KG1 (cell line): ENCODE measurements at regions not wholly inside any gene's neighbourhood (a gene's known extent, or its start where the extent isn't known, plus 50 kb on each side); places are given as distances from the start of the nearest gene placed in this dataset.
"Not testable (repeated sequence)": the region's sequence is repeated elsewhere in the genome, so short reads cannot be mapped to it uniquely, and the experiment has no call there.

Source experiments
- DNase-seq: peaks from one replicate; lab custom pipeline; 2025; lab: John Stamatoyannopoulos, UW

DNA sequence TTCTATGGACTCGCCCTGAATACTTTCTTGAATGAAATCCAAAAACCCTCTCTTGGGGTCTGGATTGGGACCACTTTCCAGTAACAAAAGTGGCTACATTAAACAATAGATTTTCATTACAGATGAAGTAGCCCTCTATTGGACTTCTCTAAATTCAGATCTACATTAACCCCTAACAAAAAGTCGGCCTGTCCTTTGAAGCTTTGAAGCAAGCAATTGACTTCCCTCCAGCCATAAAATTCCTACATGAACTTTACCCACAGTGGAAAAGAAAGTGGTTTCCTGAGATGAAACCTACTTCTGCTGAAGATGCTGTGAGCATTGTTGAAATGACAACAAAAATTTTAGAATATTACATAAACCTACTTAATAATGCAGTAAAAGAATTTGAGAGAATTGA, 967.1 kb upstream of the ROBO1 start:
- DNase-seq = no peak

DNA sequence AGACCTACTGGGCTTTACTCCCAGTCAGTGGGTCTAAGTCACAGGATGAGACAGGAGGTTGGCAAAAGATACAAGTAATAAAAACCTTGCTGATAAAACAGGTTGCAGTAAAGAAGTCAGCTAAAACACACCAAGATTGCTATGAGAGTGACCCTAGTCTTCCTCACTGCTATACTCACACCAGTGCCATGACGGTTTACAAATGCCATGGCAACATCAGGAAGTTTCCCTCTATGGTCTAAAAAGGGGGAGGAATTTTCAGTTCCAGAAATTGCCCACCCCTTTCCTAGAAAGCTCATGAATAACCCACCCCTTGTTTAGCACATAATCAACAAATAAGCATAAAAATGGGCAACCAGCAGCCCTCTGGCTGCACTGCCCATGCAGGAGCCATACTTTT, 966.7 kb upstream of the ROBO1 start:
- DNase-seq = no peak

DNA sequence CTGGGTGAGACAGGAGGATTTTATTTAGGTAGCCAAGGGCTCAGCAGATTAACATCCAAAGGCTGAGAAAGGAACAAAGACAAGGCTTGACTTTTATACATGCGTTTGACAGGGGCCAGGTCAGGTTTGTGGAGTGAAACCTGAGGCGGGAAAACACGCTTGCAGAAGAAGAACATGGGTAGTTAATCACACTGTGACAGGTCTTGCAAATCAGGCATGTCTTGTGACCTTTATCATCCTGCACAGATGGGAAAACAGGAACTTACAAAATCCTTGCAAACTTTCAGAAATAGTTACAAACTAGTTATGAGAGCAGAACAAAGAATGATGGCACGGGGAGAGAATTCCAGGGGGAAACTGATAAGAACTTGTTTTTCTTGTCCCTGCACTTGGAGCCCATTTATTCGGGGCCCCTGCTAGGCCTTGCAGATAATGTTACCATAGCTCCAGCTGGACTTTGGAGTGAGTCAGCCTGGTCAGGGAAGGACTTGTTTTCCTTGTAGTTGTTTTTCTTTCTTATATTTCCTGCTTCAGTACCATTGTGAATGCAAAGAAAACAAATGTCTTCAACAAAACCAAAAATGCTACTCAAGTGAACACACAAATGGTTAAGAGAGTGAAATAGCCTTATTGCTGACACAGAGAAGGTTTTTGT, 965.9 kb upstream of the ROBO1 start:
- no peak for DNase-seq

DNA sequence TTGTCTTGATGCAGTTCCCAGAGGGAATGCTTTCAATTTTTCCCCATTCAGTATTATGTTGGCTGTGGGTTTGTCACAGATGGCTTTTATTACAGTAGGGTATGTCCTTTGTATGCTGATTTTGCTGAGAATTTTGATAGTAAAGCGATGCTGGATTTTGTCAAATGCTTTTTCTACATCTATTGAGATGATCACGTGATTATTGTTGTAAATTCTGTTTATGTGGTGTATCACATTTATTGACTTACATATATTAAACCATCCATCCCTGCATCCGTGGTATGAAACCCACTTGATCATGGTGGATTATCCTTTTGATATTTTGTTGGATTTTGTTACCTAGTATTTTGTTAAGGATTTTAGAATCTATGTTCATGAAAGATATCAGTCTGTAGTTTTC, 959.8 kb upstream of the ROBO1 start:
- DNase-seq = not testable (repeated sequence)

DNA sequence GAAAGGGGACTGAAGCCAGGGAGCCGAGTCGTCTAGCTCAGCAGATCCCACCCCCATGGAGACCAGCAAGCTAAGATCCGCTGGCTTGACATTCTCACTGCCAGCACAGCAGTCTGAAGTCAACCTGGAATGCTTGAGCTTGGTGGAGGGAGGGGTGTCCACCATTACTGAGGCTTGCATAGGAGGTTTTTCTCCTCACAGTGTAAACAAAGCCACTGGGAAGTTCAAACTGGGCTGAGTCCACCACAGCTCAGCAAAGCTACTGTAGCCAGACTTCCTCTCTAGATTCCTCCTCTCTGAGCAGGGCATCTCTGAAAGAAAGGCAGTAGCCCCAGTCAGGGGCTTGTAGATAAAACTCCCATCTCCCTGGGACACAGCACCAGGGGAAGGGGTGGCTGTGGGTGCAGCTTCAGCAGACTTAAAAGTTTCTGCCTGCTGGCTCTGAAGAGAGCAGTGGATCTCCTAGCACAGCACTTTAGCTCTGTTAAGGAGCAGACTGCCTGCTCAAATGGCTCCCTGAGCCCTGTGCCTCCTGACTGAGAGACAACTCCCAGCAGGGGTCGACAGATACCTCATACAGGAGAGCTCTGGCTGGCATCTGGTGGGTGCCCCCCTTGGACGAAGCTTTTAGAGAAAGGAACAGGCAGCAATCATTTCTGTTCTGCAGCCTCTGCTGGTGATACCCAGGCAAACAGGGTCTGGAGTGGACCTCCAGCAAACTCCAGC, 942.0 kb upstream of the ROBO1 start:
- not testable (repeated sequence) for DNase-seq

DNA sequence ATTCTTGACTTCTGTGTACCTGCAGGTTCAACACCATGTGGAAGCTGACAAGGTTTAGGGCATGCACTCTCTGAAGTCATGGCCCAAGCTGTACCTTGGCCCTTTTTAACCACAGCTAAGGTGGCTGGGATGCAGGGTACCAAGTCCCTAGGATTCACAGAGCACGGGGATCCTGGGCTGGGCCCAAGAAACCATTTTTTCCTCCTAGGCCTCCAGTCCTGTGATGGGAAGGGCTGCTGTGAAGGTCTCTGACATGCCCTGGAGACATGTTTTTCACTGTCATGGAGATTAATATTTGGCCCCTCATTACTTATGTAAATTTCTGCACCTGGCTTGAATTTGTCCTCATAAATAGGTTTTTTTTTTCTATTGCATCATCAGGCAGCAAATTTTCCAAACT, 937.5 kb upstream of the ROBO1 start:
- no peak for DNase-seq

DNA sequence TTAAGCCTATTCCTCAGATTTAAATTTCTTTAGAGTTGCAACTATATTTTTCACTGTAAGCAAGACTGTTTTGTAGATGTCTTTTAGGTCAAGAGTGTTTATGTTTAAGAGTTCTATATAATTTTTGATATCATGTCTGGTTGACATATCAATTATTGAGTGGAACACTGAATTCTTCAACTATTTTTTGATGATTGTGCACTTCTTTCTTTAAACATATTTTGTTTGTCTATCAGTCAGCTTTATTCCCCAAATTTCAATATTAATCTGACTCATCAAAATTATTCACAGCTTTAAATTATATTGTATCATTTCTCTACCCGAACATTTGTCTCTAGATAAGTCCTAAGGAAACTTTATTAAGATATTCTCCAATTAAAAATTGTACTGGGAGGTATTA, 933.6 kb upstream of the ROBO1 start:
- DNase-seq = no peak

DNA sequence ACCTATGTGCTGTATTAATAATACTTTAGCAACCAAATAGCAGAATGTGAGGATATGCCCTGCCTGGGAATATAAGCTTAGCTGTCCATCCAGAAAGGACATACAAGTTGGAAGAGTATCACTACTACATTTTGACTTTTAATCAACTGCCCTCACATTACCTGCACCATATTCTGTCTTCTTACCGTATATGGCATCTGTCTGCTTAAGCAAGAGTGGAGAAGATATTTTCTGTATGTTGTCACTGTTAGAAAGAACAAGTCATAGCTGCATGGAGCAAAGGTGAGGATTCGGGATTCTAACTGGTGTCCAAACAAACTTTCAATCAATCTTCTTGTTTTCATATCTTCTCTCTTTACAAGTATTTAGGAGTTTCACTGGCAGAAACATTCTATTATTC, 929.5 kb upstream of the ROBO1 start:
- no peak for DNase-seq

DNA sequence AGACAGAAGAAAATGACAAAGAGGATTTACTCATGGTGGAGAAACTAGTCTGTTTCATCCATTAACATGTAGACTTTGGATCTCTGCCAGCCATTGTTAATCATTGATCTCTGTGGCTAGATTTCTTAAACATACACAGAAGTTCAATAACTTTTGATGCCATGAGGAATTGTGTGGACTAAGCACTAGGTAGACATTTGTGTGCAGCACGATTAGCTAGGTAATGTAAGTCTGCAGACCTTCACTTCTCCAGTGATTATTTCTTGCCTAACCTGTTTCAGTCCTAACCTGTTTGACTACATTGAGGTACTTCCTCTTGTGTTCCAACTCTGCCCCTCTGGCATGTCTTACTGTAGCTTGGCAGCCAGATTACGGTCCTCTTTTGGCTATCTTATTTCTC, 928.5 kb upstream of the ROBO1 start:
- DNase-seq = no peak

DNA sequence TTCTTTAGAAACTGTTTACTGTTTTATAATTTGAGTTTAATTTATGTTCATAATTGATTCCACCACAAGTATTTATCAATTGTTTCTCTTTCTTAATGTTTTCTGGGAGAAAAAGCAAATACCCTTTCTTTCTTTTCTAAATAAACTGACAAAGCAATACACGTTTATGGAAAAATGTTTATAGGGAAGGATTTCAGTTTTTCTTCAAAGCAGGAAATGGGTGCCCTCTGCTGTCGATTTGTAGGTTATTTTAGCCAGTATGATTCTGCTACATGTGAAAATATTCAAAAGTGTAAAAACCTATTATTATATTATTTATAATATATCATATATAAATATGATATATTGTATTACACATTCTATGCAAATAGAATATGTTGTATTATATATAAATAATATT, 921.0 kb upstream of the ROBO1 start:
- DNase-seq = no peak

DNA sequence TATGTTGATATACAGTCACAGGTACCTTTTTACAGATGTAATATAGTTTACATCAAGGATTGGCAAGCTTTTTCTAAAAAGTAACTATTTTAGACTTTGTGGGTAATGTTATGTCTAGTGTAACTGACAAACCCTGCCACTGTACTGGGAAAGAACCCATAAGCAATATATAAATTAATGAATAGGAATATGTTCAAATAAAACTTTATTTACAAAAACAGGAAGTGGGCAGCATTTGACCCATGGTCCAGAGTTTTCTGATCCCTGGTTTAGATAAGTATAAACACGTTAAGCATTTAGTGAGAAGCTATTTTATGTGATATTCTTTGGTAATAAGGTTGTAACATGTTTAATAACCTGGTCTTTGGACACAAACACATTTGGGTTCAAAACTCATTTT, 915.2 kb upstream of the ROBO1 start:
- no peak for DNase-seq

DNA sequence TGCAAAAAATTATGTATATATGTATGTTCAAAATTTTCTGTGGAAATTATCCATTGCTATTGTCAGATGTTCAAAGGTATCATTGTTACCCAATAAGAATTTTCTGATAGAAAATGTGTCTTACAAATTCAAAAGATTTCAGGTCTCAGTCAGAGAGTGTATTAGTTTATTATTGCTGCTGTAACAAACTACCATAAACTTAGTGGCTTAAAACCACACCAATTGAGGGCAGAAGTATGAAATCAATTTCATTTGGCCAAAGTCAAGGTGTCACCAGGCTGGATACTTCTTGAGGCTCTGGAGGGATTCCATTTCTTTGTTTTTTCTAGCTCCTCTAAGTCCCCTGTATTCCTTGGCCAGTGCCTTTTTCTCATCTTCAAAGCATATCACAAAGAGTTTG, 914.4 kb upstream of the ROBO1 start:
- DNase-seq = no peak

DNA sequence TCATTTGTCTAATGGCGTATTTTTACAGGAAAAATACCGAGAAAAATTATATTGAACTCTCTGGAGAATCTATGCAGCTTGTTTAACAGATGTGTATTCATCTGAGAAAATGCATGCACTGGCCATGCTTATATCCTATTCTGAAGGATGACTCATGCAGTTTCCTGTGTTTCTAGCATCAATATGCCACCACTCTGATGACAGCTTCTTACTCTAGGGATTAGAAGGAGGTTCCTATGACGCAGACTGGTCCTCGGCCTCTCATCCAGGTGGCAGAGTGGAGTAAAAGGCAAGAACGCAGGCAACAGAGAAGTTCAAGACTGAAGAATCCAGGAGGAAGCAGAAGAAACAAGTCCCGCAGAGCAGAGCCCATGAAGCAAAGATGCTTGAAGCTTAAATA, 910.0 kb upstream of the ROBO1 start:
- DNase-seq = no peak

DNA sequence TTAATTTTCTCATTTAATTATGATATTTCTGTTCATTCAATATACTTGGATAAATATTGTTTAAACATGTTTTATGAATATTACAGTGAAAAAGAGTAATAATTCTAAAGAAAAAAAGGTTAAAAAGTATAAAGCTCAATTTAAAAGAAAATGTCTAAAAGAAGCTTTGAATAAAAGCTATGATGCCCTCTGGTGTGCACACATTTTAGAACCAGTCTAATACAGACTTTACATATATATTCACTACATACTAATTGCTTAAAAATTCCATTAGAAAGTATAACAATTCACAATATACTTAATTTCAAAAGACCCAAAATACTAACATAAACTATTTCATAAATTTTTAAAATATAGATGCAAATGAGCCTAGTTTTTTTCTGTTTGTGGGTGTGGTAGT, 909.1 kb upstream of the ROBO1 start:
- DNase-seq = no peak

DNA sequence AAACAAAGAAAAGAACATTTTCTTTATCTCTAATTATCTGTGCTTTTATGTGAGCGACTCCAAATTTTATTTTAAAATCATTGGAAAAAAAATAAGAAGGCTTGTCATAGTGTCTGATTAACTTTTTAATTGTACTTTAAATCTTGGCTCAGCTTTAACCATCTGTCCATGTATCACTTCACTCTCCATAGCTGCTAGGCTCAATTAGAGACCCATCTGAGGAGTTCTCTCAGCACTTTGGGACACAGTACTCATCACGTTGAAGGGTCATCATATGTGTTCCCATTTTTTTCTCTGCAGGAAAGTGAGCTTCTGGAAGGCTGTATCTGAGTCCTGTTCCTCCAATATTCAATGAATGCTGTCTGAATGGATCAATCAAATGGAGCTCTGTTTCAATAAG, 908.5 kb upstream of the ROBO1 start:
- no peak for DNase-seq

DNA sequence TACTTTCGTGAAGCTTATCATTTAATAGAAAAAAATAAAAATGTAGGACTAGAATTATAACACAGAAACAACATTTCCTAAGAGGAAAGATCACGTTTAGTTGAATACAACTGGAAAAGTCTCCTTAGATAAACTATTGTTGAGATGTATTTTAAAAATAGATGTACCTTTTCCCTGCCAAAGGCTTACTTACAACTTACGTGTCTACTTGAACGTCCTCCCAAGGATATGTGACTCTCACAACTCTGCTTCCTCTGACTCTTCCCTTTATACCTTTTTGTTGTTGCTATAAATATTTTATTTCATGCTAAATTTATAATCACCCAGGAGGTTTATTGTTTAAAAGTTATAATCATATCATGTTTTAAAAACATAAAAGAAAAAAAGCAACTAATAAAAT, 908.0 kb upstream of the ROBO1 start:
- no peak for DNase-seq

DNA sequence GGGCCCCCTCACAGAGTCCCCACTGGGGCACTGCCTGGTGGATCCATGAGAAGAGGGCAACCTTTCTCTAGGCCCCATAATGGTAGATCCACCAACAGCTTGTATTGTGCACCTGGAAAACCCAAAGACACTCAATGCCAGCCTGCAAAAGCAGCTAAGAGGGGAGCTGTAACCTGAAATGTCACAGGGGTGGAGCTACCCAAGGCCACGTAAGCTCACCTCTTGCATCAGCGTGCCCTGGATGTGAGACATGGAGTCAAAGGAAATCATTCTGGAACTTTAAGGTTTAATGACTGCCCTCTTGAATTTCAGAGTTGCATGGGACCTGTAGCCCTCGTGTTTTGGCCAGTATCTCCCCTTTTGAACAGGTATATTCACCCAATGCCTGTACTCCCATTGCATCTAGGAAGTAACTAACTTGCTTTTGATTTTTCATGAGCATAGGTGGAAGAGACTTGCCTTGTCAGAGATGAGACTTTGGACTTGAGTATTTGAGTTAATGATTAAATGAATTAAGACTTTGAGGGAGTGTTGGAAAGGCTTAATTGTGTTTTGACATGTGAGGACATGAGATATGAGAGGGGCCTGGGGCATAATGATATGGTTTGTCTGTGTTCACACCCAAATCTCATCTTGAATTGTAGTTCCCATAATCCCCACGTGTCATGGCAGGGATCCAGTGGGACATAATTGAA, 900.9 kb upstream of the ROBO1 start:
- no peak for DNase-seq

DNA sequence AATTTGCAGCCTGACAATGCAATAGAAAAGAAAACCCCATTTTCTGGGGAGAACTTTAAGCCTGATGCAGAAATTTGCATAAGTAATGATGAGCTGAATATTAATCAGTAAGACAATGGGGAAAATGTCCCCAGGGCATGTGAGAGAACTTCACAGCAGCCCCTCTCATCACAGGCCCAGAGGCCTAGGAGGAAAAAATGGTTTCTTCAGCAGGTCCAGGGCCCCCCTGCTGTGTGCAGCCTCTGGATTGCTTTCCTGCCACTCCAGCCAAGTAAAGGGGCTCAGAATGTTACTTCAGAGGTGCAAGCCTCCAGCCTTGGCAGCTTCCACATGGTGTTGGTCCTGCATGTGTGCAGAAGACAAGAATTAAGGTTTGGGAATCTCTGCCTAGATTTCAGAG, 900.3 kb upstream of the ROBO1 start:
- DNase-seq = no peak

DNA sequence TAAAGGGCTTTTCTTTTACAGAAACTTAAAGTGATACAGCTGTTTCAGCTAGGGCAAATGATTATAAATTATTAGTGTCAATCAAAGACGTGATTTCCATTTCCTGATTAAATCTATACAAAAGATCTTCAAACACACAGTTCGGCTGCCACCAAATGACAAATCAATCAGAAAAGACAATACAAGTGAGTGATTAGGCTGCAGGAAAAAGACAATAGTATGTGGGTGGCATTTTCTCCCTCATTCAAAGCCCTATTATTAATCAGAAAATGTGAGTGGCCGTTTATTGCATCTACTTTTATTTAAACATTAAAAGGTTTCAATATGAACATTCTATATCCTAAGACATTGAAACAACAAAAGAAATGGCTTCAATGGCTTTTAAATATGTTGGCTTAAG, 895.6 kb upstream of the ROBO1 start:
- no peak for DNase-seq

DNA sequence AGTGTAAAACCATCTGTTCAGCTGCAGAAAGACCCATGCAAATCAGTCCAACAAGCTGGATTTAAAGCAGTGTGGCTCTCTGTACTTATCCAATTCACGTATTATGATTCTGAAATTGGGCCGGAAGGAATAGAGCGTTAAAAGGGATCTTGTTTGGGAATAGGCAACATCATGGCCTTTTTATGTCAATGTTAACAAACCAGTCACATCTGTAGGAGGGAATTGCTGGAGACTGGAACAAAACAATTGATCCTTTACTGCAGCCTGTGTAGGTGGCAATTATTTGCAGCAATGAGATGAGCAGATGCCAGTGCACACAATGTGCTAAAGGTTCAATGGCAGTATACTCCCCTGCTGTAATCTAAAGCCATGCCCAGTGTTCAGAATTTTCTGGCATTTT, 887.4 kb upstream of the ROBO1 start:
- DNase-seq = no peak

DNA sequence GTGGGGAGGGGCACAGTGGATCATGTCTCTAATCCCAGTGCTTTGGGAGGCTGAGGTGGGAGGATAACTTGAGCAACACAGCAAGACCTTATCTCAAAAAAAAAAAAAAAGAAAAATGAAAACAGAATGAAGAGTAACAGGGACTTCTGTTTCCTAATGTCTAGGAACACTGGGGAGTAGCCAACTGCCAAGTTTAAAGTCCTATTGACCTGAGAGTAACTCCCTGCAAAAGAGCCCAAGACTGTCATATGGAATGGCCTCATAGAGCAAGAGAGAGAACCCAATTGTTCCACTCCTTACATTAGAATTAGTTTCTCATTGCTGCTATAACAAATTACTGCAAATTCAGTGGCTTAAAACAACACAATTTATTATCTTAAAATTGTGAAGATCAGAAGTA, 881.4 kb upstream of the ROBO1 start:
- no peak for DNase-seq

DNA sequence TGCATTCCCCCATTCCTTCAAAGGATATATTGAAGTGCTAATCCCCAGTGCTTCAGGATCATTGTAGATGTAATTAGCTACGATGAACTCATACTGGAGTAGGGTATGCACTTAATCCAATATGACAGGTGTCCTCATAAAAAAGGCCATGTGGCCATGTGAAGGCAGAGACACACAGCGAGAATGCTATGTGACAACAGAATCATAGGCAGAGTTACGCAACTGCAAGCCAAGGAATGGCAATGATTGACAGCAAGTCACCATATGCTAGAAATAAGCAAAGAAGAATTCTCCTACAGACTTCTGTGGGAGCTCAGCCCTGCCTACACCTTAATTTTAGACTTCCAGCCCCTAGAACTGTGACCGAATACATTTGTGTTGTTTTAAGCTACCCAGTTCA, 875.6 kb upstream of the ROBO1 start:
- no peak for DNase-seq
